GM12891 (cell line): ENCODE measurements at regions not wholly inside any gene's neighbourhood (a gene's known extent, or its start where the extent isn't known, plus 50 kb on each side); places are given as distances from the start of the nearest gene placed in this dataset.

Experiments used
- PAX5 ChIP-seq: IDR thresholded peaks from 2 replicates; pipeline ENCODE4 v1.6.1; 2011; ENCODE audit warnings: low read length, moderate library complexity, mild to moderate bottlenecking; ENCODE audit not compliant: insufficient read depth, severe bottlenecking
- POLR2A ChIP-seq: IDR thresholded peaks from 2 replicates; pipeline ENCODE4 v1.6.1; 2011; ENCODE audit warnings: low read depth, low read length, control low read depth
- POLR2AphosphoS5 ChIP-seq: IDR thresholded peaks from 2 replicates; pipeline ENCODE4 v1.6.1; 2011; ENCODE audit warnings: low read depth, low read length, control low read depth
- TAF1 ChIP-seq: IDR thresholded peaks from 2 replicates; pipeline ENCODE4 v1.6.1; 2011; ENCODE audit warnings: low read depth, low read length, control low read depth

DNA sequence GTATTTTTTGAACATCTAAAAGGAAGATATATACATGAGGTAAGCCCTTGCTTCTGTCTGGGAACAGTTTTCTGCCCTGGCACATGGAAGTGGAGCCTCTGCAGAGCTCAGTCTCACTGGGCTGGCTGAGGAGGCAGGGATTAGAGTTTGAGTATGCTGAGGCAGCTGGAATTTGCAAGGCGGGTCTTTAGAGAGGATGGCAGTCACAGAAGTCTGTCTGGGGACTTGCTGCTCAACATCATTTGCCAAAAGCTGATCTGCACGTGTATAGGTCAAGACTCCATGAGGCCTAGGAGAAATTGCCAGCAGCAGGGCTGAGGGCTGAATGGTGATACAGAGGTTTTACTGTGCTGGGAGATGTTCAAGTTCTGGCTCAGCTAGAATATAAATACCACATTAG lies 163.6 kb upstream of the ANK2 start:
- no peak for TF ChIP-seq POLR2A
- TF ChIP-seq PAX5: no peak
- TF ChIP-seq POLR2AphosphoS5: no peak
- no peak for TF ChIP-seq TAF1
